SW 1271 (cell line): ENCODE measurements at regions not wholly inside any gene's neighbourhood (a gene's known extent, or its start where the extent isn't known, plus 50 kb on each side); places are given as distances from the start of the nearest gene placed in this dataset.

ENCODE experiments used
- DNase-seq, 2 experiments: peaks; one replicate each; lab custom pipeline; 2025; lab: John Stamatoyannopoulos, UW

DNA sequence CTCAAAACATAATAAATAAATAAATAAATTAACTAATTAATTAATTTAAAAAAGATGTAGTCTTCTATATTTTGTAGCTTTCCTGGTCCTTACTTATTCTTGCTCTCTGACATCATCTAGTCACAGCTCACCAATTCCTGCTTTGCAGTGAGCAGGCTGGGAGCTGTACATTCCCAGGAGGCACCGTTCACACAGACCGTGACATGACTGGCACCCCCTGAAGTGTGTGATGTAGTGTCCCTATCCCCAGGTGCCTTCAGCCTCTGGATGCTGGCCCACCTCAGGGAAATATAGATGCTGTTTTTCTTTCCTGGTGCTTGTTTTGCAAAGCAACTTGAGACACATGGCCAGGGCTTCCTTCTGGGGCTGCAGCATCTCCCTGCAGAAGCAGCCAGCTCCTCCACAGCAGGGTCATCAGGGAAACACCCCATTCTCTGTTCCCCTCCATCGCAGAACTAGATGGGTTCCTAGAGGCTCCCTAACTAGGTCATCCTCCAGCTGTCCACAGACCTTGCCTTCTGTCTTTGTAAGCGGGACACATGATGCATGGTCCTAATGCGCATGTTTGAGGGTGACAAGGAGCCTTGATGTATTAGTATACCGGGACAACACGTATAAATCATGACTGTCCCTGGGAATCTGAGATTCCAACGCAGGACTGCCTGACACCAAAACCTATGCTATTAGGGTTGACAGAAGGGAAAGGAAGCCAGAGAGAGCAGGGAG, 76.4 kb downstream of the RHOB start:
- DNase-seq = no peak

DNA sequence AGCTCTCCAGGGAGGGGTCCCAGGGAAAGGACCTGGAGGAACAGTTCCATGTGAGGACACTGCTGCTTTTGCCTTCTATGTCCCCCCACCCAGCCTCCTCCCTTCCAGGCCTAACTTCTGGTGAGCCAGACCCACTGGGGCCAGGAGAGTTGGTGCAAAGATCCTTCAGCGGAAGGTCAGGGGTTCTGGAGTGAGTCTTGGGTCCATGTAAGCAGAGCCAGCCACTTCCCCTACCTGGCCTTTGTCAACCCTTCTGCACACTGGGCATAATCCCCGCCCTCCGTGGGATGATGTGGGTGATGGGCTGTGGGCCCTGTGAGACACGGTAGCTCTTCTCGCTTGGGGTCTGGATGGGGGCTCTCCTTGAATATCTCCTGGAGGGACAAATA, 76.9 kb downstream of the RHOB start:
- no peak for DNase-seq

DNA sequence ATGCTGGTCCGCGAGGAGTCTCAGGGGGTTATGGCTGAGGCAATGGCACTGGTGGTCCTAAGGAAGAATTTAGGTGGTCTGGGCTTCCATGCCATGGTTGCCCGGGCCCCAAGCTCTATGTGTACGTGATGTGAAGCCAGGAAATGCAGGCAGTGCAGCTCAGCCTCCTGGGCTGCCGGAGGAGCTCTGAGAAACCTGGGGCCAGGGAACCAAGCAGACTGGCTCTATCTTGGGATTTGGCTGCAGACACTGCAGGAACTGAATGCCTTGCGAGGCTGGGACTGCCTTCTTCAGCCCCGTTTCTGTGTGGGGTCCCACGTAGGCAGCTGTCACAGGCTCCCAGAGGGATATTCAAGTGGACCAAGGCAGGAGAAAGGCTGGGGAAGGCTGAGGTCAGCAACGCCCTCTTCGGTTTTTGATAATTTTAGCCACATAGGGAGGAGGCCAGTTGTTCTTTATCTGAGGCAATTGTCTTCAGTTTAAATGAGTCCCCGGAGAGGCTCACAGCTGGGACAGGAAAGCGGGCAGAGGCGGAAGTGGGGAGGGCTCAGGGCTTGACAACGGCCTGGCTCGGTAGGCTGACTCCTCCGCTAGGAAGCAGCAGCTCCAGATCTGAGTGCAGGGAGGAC, 77.7 kb downstream of the RHOB start:
- no peak for DNase-seq

DNA sequence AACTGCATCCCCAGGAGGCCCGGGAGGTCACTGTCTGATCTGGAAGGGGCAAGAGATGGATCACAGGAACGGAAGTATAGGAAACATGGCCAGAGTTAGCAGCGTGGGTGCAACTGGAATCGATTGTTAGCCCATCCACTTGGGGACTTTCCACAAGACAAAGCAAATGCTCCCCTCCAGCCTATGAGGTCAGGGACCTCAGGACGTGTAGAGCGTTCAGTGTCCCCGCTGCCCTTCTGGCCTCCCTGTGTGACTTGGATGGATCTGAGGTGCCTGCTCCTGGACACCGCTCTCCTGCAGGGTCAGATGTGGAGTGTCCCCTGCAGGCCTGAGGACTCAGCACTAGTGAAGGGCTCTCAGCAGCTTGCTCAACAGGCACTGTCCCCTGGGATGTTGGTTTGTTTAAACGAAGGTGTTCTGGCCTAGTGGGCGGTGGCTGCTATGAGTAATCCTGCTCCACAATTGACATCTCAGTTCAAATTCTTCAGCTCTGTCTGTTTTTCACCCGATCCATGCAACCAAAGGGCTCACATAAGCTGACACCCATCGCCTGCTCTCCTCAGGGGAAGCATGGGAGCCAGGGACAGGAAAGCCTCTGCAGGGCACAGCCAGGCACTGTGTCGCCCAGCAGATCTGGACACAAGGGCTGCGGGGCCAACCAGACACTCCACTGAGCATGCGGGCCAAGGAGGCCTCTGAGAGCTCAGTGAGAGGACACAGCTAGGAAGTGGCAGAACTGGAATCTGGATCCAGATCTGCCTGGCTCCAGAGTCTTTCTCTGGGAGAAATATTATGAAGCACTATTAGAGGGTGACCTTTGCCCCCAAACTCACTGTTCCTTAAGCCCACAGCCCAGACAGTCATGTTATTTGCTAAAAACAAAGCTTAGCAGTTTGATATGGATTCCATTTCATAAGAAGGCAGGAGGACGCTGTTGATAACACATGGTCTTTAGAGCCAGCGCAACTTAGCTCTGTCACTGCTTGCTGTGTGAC, 78.5 kb downstream of the RHOB start:
- no peak for DNase-seq

DNA sequence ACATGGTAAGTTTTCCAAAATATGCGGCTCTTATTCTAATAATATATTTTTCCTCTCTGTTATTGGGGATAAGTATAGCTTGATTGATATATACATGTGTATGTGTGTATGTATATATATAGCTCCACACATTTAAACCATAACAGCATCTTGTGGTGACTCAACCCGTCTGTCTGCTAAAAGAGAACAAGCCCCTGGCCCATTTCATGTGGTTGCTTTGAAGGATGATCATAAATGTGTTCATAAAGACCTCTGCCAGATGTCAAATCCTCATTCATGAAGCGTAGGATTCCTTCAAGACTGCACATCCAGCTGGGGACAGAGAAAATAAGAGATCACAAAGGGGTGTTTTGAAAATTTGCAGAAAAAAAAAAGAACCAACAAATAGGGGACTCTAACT, 79.3 kb downstream of the RHOB start:
- DNase-seq = no peak

DNA sequence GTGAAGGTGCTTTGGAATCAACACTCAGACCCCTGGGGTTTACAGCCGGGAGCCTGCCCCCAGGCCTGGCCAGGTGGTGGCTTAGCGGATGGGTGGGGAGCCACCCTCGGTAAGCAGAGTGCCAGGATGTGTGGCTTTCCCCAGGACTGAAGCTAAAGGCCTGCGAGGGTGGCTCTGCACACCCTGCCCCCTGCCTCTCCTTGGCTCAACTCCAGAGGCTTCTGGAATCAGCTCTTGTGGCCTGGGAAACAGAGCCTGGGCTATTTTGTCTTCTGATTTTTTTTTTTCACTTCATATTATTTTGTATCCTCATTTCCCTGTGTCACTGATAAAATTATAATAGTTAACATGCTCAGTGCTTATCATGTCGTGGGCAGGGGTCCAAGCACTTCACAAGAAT, 79.8 kb downstream of the RHOB start:
- no peak for DNase-seq

DNA sequence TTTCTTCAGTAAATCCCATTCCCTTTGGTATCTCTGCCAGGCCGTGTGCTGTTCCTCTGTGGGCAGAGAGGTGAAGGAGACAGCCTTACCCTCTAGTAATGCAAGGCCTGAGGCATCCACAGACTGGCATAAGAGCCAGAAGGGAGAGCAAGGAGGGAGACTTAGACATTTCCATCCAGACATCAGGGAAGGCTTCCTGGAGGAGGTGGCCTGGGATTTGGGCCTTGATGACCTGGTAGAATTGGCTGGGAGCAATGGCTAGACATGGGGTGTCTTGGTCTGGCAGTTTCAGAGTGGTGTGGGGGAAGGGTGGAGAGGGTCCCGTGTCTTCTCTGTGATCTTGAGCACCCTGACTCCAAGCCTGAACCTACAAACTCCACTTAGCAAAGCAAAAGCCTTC, 81.8 kb downstream of the RHOB start:
- no peak for DNase-seq

DNA sequence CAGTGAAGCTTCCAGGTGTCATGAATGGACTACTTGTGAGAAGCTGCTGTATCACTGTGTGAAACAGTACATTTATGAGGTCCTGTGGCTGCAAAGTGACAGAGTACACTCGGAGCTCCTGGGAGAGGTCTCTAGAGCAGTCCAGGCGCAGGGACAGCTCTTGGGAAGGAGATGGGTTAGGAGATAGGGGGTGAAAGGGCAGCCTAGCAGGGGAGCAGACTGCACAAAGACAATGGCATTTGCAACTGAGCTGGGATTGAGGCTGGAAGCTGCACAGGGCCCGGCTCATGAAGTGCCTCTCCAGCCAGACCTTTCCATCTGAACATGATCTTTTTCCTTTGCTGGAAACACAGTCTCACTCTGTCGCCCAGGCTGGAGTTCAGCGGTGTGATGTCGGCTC, 83.6 kb downstream of the RHOB start:
- DNase-seq = no peak

DNA sequence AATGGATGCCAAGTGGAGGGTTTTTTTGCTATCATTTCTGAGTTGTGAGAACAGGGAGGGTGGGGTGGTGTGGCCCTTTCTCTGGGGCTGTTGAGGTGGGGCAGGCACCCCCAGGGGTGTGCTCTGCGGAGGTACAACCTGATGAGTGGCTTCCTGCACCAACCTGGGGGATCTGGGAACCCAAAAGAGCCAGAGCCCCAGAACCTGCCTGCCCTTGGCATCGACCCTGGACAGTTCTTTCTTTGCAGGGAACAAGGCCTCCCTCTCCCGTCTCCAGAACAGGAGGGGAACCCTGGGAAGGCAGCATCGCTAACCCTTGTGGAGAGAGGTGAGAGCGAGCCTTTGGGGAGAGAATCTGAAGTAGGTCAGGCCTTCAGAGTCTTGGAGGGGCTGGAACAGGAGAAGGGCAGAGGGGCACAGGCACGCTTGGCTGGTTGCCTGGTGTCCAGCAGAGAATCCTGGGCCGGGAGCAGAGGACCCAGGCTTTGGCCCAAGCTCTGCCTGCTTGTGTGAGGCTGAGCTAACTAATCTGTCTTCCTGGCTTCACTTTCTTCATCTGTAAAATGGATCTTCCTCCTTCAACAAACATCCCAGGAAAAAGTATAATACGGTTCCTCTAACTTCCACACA, 84.9 kb downstream of the RHOB start:
- DNase-seq = no peak

DNA sequence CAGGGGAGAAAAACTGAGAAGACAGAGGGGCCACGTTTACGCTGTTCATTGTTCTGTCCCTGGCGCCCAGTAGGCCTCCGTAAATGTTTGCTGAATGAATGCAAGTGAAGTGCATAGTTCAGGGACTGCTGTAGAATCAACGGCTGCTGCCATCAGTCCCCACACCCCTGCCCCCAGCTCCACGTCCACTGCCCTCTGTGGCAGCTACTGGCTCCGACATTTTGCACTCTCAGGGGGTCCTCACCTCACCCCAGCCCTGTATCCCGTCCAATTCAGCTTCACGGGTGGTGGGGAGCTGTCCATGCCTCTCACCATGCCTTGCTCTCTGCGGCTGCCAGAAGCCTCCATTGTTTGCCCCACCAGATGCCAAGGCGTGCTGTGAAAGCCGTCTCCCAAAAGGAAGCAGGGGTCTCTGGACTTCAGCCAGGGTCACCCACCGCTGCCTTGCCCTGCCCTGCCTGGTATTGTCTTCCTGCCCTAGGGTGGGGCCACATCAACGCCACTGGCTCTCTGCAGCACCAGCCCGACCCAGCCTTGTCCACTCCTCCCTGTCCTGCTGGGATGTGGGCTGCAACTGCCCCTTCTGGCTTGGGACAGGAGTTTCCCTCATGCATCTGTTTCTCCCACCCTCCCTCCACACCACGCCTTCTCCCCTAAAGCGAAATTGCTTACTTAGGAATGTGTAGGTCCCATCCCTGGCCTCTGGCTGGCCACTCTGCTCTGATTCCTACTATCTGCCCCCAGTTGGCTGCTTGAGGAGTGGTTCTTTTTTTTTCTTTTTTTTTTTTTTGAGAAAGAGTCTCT, 86.0 kb downstream of the RHOB start:
- DNase-seq = no peak

DNA sequence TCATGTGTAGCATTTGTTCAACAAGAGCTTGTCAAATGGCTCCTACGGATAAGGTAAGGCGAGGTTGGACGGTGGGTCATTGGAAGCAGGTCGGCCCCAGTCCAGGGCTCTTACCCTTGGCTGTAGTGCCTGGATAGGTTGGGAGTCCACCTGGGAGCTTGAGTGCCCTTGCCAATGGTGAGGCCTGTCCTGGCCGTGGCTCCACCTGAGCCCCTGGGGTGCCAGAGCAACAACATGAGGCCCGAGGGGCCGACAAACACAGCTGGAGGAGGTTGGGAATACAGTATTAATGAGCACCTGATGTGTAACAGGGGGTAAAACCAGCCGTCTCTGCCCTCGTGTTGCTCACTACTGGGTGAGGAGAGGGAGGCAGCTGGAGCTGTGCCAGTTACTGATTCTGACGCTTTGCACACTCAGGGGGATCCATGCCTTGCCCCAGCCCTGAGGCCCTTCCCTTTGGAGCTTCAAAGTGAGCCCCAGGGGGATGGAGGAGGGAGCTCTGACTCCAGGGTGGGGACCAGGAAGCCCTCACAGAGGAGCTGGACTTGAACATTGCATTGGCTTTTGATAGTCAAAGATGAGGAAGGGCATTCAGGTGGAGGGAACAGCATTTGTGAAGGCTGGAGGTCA, 87.2 kb downstream of the RHOB start:
- DNase-seq = no peak

DNA sequence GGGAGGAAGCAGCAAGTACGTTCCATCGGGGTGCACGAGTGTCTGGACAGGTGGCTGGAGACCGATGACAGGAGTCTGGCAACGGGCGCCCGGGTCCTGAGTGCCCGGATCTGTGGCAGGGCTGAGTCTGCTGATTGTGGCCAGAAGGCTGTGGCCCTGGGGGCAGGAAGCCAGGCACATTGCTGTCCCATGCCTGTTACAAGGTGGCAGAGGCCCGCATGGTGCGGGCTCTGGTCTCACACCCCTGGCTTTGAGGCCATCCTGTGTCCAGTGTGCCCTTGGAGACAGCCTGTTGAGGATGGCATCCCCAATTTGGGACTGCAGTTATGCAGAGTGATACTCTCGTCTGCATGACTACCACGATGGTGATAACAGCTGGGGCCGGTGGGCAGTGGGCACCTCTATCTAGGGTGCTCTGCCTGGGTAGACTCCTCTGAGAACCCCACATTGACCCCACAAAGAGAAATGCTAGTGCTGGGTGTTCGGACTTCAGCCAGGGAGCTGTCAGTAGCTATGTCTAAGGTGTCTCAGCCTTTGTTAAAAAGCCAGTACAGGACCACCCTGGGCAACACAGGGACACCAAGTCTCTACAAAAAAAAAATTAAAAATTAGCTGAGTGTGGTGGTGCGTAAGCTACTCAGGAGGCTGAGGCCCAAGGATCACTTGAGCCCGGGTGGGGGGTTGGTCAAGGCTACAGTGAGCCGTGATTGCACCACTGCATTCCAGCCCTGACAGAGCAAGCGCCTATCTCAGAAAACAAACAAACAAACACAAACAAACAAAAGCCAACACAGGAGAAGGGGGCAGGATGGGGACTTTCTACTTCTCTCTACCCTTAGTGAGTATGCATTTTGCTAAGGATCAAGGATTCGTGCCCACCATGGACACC, 88.3 kb downstream of the RHOB start:
- no peak for DNase-seq

DNA sequence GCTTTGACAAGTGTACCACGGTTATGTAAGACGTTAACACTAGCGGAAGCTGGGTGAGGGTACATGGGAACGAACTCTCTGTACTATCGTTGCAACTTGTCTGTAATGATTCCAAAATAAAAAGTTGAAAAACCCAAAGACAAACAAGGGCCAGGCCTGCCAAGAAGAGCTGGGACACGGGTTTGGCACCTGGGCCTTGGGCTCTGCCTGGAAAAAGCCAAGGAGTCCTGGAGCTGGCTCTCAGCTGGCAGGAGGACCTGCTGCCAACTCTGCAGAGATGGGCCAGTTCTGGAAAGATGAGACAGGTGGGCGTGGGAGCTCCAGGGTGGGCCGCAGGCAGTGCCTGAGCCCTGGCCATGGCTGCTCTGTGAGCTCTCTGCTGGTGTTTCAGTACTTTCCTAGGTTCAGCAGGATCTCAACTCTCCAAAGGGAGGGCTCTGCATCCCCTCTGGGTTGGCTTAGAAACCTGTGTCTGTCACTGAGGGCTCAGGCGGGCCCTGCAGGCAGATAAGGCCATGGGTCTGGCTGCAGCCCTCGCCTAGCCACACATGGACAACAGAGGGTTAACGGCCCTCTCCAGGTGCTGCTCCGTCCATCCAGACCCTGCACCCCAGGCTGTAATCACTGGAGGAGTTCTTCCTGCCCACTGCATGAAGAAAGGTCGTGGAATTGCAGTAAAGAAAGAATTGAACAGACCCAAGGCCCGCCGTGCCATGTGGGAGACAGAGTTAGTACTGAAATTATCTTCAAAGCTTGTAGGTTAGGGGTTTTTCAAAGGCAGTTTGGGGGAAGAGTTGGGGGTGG, 89.9 kb downstream of the RHOB start:
- no peak for DNase-seq

DNA sequence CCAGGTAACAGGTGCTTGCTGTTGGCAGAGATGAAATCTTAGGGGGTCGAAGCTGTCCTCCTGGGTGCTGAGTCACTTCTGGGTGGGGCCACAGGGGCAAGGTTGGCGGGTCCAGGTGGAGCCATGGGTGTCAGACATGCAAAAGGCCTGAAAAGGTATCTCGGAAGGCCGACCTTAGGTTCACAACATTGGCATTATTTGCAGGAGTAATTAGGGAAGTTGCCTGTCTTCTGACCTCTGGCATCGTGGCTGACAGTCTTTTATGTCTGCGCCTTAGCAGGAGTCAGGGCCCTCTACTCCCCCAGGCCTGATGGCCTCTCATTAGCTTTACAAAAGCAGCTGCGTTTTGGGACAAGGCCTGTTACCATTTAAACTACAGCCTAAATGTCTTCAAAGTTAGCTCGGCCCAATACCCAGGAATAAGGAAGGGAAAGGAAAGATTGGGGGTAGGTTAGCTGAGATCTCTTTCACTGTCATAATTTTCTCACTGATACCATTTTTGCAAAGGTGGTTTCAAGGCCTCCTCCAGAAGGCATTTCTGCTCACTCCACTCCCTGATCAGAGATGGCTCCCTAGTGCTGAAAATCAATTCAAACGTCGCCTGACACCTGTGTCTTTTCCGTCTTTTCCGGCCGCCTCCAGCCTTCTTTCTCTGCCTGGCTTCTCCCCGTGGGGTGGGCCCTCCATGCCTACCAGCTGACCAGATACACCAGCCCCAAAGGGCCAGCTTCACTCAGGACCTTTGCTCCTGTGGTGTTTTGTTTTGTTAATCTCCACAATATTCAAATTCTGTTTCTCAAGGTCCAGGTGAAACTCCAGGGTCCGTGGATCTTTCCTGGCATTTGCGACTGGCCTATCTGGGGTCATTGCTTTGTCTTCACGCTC, 90.8 kb downstream of the RHOB start:
- no peak for DNase-seq

DNA sequence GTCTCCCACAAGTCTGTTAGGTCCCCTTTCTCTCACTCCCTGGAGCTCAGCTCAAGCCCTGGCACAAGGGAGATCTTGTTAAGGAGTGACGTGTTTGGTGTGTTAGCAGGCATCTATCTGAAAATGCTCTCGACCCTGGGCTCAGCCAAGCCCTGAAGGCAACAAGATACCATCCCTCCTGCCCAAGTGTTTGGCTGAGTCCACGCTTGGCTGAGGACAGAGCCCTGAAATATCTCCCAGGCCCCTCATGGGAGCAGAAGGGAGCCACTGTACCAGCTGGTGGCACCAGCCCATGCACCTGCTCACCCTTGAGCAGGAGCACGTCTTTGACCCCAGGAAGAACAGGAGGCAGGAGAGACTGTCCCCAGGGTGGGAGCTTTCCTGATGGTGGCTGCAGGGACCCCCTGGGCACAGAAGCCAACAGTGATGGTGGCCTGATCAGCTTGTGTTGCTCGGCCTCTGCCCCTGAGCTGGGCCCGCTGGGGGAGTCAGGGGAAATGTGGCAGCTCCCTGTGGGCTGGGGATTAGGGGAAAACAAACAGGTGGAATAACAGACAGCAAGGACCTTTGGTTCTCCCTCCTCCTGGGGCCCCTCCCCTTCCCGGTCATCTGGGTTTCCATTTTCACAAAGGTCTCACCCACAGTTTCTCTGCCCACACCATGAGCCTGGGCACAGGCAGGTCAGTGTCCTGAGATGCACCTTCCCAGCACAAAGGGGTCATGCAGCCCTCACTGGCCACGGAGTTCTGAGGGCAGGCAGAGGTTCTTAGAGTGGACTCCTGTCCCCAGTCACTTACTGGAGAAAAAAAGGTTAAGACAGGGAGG, 91.6 kb downstream of the RHOB start:
- DNase-seq = no peak

DNA sequence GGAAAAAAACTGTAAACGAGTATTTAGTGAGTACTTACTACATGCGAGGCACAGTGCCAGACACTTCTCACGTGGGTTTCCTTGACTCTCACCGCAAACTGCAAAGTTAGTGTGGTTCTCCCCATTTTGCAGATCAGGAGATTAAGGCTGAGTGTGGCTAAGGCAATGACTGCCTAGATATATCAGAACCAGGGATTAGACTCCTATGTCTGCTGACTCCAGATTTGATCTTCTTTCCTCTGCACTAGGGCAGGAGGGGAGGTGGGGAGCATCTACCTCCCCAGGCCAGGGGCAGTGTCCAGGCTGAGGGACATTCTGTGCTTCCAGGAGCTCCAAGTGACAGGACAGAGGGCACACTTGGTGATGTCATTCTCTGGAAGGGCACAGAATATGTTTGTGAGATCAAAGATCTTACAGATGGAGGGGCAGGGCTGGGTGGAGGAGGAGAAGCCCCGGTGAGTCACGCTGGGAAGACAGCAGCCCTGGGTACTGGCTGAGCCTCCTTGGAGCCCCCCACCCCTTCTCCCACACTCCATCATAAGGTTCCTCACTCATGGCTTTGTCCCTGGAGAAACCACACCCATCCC, 92.4 kb downstream of the RHOB start:
- no peak for DNase-seq
